Fibroblast of villous mesenchyme (primary cell): ENCODE measurements at regions not wholly inside any gene's neighbourhood (a gene's known extent, or its start where the extent isn't known, plus 50 kb on each side); places are given as distances from the start of the nearest gene placed in this dataset.

ENCODE experiments used
- DNase-seq: peaks from one replicate; pipeline ENCODE4 v3.0.0-alpha.2; 2010; ENCODE audit warnings: low read depth
- H3K4me3 ChIP-seq: 2 replicates; pipeline ENCODE4 v1.5.1; 2011; ENCODE audit warnings: low read depth, mild to moderate bottlenecking, low read length
- TF ChIP-seq, protein P1 (sequence below): IDR thresholded peaks from 2 replicates; pipeline ENCODE4 v1.5.1; 2012; ENCODE audit warnings: low read depth, mild to moderate bottlenecking, low read length; ENCODE audit not compliant: insufficient read depth

- no peak overlapping the region for H3K4me3 ChIP-seq
- TF ChIP-seq, protein P1, sequence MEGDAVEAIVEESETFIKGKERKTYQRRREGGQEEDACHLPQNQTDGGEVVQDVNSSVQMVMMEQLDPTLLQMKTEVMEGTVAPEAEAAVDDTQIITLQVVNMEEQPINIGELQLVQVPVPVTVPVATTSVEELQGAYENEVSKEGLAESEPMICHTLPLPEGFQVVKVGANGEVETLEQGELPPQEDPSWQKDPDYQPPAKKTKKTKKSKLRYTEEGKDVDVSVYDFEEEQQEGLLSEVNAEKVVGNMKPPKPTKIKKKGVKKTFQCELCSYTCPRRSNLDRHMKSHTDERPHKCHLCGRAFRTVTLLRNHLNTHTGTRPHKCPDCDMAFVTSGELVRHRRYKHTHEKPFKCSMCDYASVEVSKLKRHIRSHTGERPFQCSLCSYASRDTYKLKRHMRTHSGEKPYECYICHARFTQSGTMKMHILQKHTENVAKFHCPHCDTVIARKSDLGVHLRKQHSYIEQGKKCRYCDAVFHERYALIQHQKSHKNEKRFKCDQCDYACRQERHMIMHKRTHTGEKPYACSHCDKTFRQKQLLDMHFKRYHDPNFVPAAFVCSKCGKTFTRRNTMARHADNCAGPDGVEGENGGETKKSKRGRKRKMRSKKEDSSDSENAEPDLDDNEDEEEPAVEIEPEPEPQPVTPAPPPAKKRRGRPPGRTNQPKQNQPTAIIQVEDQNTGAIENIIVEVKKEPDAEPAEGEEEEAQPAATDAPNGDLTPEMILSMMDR: no peak
- no peak for DNase-seq
Measured at GRCh38 chr5:4893063-4893744, 246.9 kb upstream of the ADAMTS16 start.

DNA sequence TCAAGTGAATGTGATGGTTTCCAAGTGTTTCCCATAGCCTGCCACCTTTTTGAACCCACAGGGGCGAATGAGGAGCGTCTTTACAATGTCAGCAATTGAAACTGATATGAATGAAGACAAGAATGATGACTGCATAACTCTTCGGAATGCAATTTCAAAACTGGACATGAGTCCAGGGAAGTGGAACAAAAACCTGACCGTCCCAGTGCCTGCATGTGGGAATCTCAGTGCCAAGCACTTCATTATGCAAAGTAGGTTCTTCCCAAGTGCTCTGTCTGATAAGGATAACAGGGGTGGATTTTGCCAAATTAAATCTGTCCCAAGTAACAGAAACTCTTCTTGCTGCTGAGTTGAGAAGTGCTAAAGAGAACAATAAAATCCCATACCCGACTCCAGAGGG is 243.8 kb upstream of the ADAMTS16 start:
- H3K4me3 ChIP-seq: no peak overlapping the region
- TF ChIP-seq, protein P1: no peak
- no peak for DNase-seq

- TF ChIP-seq, protein P1: no peak
- no peak for DNase-seq
- H3K4me3 ChIP-seq: no peak overlapping the region
Measured at GRCh38 chr5:4901305-4901811, 238.8 kb upstream of the ADAMTS16 start.

- TF ChIP-seq, protein P1: no peak
- DNase-seq: no peak
- H3K4me3 ChIP-seq: no peak overlapping the region
Measured at GRCh38 chr5:4901924-4902323, 238.2 kb upstream of the ADAMTS16 start.

GRCh38 chr5:4905674-4906520 is 234.2 kb upstream of the ADAMTS16 start:
- TF ChIP-seq, protein P1: no peak
- DNase-seq: no peak
- H3K4me3 ChIP-seq: no peak overlapping the region

- TF ChIP-seq, protein P1: no peak
- no peak overlapping the region for H3K4me3 ChIP-seq
- no peak for DNase-seq
Measured at GRCh38 chr5:4906786-4907185, 233.3 kb upstream of the ADAMTS16 start.
